ENCODE measurements at regions not wholly inside any gene's neighbourhood (a gene's known extent, or its start where the extent isn't known, plus 50 kb on each side); places are given as distances from the start of the nearest gene placed in this dataset.
"Not testable (repeated sequence)": the region's sequence is repeated elsewhere in the genome, so short reads cannot be mapped to it uniquely, and the experiment has no call there.

DNA sequence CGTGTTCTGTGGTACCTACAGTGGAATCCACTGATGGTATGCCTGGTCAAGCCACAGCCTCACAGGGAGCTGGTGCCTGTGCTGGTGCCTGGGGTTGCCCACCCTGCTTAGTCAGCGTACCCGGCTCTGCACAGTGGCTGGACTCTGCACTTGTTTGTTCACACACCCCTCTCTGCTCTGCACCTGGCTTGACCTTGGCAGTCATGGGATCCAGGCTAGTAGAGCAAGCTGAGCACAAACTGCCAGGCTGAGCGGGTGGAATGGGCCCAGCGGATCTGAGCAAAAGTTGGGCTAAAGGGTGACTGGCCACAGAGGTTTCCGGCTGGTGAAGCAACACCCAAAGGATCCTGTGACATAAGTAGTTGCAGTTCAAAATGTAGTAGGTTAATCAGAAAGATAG lies 163.5 kb downstream of the CDH19 start:
- no peak for FAIRE-seq

DNA sequence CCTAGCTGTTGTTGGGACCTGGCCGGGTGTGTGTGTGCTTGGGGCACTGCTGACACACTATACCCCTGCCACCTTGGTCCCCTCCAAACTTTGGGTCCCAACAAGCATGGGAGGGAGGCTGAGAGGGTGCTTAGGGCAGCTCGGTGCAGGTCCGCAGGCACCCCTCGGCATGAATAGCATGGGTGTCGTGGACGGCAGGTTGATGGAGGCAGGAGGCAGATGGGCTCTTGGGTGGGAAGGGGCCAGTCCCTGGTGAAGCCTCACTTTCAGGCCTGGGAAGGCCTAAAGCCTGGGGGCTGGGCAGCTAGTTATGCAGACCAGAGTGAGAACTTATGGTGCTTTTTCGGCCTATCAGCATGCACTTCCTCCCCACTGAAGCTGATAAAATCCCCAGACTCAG lies 164.2 kb downstream of the CDH19 start:
- FAIRE-seq: no peak

DNA sequence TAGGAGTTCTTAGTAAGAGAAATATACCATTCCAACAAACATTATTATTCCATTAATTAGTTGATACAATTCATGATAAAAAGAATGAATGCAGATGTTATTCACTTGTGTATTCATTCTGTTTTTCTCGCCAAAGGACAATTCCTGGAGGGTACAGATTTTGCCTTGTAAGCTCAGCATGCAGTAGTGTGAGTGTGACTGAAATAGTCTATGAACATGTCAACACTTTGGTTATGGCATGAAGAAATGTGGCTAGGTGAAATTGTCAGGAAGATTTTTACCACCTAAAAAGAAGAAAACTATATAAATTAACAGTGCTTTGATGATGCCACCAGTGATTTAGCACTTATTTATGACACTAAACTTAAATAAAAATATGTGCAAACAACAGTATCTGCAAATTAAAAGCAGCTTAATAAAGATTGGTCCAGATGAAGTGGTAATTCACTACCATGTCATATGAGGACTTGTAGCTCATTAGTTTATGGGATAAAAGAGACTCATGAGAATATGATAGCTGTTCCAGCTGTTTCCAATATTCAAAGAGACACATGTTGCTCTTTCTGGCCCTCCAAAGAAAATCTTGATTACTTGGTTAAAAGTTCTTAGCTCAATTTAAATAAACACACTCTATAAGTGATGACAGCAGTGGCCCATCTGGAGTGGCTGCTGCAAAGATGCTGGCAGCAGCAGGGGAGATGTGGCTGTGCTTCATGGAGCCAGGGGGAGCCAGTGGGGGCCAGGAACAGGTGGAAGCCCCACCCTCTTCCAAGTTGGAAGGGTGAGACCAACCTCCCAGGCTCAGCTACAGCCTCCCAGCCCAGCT lies 165.0 kb downstream of the CDH19 start:
- no peak for FAIRE-seq

DNA sequence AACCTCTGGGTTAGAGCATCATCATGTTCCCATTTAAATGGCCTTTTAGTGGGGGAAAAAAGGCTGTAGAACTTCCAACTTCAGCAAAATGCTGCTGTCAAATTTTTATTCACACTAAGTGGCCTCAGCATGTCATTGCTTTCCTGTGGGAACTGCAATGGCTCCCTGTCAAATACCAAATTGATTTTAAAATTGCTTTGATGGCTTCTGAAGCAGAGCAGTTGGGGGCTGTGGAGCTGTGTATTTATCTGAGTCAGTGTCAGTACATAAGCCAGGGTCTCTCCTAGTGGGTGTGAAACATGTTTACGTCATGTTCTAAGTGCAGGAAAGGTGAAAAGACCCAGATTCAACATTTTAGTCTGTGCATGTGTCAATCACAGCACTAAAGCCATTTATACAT lies 171.3 kb downstream of the CDH19 start:
- FAIRE-seq: no peak

DNA sequence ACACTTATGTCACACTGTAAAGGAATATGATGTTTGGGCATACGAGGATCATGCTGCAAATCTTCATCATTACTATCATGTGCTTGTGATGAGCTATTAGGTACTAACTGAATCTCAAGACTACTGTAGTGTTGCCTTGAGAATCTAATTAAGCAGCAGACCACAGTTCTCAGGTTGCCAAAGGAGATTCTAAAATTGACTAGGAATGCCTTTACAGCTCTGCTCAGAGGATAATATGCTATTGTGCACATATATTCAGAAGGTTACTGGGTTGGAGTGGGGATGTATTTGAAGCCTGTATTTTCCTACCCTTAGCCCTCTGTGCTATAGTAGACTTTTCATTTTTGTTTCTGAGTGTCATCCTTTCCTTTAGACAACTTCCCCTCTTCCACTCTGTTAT lies 175.1 kb downstream of the CDH19 start:
- FAIRE-seq: no peak

DNA sequence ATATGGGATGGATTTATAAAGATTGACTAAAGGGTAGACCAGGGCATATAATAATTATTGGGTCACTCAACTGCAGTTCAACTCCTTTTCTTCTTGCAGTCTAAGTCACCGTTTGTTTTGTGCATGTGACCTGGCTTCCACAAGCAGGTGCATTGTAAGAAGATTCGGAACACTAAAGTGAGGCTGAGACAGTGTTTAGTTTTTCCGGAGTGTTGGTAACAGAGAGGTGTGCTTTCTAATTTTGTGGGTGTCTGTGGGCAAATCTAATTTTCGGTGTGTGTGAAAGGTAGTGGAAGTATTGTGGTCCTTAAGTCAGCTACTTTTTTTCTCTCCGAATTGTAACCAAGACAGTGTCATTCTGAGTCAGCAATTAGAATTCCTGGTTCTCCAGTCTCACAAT lies 184.5 kb downstream of the CDH19 start:
- FAIRE-seq: no peak

DNA sequence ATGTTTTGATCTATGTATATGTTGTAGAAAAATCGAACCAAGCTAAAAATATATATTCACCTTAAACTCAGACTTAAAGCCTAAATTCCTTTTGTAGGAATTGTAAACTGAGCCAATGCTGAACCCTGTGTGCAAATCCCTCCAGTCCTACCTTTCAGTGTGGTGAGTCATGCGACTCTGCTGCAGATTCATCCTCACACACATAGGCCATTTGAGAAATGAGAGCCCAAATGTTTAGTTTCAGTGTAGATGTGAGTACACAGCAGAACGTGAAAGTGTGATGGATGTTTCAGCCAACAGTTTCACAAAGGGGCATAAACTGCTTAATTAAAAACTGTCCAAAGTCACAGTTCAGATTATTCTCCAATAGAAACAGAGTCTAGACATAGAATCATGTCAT lies 193.2 kb downstream of the CDH19 start:
- FAIRE-seq: no peak

DNA sequence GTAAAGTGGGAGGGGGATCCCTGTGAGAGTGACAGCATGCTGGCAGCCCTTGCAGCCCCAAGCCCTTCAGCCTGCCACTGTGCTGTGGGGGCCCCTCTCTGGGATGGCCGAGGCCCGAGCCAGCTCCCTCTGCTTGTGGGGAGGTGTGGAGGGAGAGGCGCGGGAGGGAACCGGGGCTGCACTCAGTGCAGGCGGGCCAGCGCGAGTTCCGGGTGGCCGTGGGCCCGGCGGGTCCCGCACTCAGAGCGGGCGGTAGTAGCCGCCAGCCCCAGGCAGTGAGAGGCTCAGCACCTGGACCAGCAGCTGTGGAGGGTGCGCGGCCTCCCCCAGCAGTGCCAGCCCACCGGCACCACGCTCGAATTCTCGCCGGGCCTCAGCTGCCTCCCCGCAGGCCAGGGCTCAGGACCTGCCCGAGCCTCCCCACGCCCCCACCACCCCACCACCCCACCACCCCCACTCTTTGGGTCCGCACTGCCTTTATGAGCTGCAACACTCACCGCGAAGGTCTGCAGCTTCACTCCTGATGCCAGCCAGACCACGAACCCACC lies 208.1 kb downstream of the CDH19 start:
- FAIRE-seq: no peak

DNA sequence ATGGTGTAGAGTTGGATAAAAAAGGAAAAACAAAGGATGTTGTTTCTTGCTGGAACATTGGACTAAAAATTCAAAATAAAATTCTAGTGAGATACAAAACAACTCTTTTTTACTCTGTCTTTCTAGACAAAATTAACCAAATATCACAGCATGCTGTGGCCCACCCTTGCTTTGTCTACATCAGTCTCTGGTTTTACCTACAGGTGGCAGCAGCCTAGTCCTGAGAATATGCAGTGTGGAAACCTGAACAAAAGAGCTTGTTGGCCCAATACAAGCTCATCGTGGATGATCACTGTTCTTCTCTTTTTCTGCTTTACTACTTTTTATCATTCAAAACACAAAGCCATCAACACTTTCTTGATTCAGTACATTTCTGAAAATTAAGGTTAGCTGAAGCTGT lies 210.4 kb downstream of the CDH19 start:
- no peak for FAIRE-seq

DNA sequence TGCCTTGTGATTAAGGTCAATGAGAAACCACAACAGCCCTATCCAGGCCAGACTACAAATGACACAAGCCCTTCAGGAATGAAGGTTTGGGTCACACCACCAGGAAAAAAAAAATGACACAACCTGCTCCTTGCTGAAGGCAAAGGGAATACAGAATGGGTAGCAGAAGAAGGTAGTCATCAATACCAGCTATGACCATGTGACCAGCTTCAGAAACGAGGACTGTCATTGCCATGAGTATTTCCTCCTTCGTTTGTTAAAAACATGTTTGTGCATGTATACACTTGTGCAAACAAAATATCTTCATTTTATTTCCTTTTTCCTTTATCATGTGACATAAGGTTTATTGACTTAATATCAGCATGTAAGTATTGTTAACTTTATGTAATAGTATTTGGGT lies 226.6 kb downstream of the CDH19 start:
- FAIRE-seq: no peak

DNA sequence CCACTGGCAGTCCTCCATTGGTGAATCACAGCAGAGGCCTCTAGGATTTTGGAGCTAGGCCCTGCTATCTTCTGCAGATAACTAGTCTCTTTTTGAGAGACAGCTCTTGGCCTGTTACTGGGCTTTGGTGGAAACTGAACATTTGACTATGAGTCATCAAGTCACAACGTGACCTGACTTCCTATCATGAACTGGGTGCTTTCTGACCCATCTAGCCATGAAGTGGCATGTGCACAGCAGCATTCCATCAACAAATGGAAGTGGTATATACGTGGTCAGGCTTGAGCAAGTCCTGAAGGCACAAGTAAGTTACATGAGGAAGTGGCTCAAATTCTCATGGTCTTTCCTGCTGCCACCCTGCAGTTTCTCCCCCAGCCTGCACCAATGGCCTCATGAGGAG lies 228.5 kb downstream of the CDH19 start:
- FAIRE-seq: not testable (repeated sequence)

DNA sequence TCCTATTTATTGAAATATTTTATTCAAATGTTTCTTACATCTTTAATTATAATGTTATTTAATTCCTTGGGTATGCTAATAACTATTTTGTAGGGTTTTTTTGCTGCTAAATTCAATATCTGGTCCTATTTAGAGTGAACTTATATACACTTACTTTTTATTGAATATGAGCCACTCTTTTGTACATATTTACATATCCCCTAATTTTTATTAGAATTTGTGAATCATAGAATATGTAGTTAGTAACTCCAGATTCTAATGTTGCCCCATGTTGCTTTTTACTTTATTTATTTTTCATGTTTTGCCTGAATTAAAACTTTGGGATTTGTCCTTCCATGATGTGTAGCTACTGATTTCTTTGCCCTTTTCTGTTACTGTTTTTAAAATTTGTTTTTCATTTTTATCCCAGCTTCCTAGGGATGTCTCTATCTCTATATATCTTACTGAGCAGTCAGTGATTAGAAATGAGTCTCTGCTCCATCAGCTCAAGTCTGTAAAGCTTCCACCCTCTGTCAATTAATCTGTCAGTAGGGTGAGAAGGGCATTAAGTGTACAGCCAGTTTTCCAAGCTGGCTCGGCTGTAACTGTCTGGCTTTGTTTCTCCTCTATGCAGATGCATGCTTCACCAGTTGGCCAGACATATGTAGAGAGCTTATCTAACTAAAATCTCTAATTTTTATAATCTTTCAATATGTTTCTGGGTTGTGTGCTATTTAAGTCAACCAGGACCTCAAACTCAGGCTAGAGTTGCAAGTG lies 256.9 kb downstream of the CDH19 start:
- no peak for FAIRE-seq

DNA sequence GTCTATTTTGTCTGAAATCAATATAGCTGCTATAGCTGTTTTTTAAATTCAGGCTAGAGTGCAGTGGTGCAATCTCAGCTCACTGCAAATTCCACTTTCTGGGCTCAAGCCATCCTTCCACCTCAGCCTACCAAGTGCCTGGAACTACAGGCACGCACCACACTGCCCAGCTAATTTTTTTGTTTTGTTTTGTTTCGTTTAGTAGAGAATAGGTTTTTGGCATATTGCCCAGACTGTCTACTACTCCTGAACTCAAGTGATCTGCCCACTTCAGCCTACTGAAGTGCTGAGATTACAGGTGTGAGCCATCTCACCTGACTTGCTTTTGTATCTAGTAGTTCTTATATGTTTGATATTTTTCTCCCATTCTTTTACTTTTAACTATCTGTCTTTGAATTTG lies 259.7 kb downstream of the CDH19 start:
- FAIRE-seq: no peak

DNA sequence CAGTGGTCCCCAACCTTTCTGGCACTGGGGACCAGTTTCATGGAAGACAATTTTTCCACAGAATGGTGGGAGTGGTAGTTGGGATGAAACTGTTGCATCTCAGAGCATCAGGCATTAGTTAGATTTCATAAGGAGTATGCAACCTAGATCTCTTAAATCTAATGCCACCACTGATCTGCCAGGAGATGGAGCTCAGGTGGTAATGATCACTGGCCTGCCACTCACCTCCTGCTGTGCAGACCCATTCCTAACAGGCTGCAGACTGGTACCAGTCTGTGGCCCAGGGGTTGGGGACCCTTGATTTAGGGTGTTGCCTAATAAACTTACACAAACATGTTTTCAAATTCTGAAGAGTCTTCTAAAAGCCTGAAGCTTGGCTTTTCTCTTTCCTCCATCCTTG lies 261.3 kb downstream of the CDH19 start:
- FAIRE-seq: no peak

DNA sequence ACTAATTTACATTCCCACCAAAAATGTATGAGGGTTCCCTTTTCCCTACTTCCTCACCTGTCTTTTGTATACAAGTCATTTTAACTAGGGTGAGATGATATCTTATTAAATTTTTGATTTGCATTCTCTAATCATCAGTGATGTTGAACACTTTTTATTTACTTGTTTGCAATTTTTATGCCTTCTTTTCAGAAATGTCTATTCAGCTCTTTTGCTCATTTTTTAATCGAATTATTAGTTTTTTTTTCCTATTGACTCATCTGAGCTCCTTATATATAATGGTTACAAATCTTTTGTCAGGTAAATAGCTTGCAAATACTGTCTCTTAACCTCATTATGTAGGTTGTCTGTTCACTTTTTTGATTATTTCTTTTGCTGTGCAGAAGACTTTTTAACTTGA lies 269.4 kb downstream of the CDH19 start:
- FAIRE-seq: no peak

DNA sequence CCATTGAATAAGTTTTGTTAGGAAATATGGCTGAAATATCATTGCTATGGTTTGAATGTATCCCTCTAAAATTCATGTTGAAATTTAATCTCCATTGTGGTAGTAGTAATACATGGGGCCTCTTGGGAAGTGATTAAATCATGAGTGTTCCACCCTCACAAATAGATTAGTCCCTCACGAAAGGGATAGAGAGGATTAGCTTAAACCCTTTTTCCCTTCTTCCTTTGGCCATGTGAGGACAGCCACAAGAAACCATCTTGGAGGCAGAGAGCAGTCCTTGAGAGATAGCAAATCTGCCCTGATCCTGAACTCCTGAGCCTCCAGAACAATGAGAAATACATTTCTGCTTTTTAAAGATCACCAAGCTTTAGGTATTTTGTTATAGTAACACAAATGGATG lies 274.2 kb downstream of the CDH19 start:
- no peak for FAIRE-seq

DNA sequence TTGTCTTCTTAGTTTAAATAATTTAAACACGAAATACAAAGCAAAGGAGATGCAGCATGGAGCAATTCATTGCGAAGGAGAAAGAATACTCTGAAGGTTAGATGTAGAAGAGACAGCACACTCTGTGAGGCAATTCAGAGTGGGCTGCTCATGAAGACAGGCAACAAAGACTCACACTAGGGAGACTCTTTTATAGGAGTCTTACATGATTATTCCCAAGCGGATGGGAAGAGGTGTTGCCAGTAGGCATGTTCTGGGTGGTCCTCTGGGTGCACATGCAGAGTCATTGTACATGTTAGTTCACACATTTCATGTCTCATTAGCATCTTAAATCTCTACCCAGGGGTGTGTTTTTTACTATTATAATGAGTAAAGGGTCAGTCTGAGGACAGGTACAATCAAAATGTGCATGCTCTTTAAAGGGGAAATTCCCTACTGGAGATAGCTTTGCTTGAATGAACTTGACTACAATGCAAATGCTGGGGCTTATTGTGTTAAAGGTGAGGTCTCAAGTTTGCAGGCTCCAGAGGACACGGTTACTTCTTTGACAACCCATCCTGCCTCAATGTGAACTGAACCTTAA lies 275.5 kb downstream of the CDH19 start:
- no peak for FAIRE-seq

DNA sequence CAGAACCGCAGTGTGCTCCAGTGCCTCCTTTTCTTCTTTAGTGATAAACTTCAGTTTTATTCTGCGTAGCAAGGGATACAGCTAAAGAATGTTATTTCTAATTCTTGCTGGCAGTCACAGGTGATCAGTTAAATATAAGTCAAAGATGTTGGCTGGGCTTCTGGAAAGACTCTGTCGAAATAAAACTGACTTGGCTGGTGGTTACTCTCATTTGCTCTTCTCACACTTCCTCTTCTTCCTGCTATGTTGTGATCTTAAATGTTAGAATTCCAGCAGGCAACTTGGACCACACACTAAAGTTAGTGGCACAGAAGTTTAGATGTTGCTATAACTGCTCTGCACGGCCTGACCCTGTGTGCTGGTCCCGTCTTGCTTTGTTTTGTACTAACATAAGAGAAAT lies 278.6 kb downstream of the CDH19 start:
- FAIRE-seq: no peak

DNA sequence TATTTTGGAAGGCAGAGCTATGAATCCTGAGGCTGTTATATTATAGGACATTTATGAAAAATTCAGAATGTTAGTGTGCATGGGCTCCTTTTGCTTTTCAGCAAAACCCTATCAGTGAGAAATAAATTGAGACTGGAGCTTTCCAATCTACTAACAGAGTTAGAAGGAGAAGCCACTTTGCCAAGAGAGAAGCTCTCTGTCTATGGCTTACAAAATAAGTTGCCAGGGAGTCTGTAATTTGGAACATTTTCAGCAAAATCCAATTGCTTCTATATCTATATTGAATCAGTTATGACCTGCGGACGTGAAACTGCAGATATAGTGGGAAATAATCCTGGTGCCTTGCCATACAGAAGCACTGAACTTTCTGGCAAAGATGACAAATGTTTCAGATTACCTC lies 279.3 kb downstream of the CDH19 start:
- no peak for FAIRE-seq

DNA sequence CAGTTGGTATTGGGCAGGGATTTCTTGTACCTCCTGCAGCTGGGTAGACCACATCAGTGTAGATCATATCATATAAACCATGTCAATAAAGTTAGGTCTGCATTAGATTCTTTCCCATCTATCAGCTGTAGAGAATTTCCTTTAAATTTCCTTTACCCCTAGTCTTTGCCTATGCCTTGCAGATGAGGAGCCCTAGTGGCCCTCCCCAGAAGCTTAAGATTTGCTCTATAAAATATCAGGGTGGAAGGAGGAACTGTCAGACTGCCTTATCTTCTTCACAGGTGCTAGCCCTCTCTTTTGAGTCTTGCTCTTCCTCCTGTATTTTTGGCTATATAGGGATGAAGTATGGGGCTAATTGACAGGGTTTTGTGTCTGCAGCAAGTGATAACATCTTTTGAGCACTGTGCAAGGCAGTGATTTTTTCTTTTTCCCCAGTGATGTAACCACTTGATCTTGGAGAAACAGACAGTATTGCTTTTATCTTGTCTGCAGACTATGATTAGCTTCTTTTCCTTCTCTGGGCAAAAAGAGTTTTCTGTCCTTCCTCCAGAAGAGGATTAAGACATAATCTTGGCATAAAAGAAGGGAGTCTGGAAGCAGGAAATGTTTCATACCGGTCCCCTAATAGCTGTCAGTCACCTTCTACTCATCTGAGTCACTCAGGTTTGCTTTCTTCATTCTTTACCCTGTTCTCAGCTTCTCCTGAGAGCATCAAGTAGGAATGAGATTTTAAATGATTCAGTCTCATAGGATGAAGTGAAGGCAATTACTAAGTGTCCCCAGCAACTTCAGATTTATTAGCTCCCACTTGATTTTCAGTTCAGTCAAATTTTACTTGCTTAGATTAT lies 286.4 kb downstream of the CDH19 start:
- no peak for FAIRE-seq

DNA sequence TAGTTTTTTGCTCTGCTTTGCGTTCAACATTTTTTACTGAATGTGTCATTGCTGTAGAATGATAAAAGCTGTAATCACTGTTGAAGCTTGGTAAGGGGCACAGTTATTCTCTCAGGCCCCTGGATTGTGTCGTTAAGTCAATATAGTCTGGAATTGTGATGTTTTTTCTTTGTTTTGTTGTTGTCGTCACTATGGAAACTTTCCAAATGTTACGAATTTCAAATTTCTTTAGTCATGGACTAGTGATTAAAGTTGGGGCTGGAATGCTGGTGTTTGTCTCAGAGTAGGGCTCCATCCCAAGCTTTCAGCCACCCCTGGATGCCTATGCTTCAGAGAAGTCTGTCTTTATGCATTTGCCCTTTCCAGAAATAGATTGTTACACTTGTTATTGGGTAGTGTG lies 287.2 kb downstream of the CDH19 start:
- FAIRE-seq: no peak

DNA sequence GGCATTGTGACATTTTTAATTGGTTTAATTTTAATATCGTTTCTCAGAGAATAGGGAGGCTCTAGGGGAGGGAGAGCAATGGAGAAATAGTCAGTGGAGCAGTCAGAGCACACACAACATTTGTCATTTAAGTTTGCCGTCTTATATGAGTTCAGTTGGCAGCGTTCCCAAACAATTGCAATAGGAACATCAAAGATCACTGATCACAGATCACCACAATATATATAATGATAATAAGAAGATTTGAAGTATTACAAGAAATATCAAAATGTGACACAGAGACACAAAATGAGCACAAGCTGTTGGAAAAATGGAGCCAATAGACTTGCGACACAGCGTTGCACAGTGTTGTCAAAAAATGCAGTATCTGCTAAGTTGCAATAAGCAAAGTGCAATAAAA lies 303.7 kb downstream of the CDH19 start:
- FAIRE-seq: no peak

DNA sequence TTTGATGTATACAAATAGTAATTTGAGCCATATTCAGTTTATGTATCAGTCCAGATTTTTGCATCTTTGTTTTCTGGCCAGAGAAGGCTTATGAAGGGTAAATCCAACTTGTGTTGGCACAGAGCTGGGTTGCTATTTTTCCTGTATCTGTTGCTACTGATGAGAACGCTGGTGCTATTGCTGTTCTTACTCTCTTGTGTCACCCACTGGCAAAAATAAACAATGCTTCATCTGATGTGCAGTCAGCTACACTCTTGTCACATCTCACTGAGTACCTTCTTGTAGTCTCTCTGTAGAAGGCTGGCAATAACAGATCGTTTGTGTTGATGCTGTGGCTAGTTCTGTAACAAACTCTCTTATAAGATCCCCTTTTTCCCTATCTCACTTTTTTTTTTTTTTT lies 323.4 kb downstream of the CDH19 start:
- no peak for FAIRE-seq

Measured in endometrium (tissue), 2 donors.